ENCODE measurements at regions not wholly inside any gene's neighbourhood (a gene's known extent, or its start where the extent isn't known, plus 50 kb on each side); places are given as distances from the start of the nearest gene placed in this dataset.

- no peak for ATAC-seq (ENCODE audit: low read depth)
- Histone ChIP-seq H4K5ac (ENCODE audit: low read depth, low read length) (no peak overlapping the region), H3K4ac (ENCODE audit: low read depth, low read length) (no peak overlapping the region), H3K9ac (ENCODE audit: low read depth, low read length) (no peak overlapping the region), H3K14ac (replicated peaks; ENCODE audit: low read depth, low read length) (no peak overlapping the region), H3K9me3 (ENCODE audit: control insufficient read depth, insufficient read depth, low read length) (no peaks in the 10 kb centered on the region), H3K27ac (ENCODE audit: insufficient read depth, low read length) (no peak overlapping the region), H3K23ac (ENCODE audit: low read depth, low read length) (no peak overlapping the region), H2BK20ac (ENCODE audit: low read depth, low read length) (no peak overlapping the region), H3K18ac (ENCODE audit: low read depth, low read length) (no peak overlapping the region), H3K4me2 (ENCODE audit: low read depth, low read length) (no peak overlapping the region), H2BK15ac (ENCODE audit: low read depth, low read length) (no peak overlapping the region), H4K91ac (ENCODE audit: insufficient read depth, low read depth, low read length) (no peak overlapping the region), H2BK5ac (ENCODE audit: low read depth, low read length, poor library complexity, severe bottlenecking) (no peak overlapping the region), H3K4me3 (ENCODE audit: insufficient read depth, low read depth, low read length) (no peak overlapping the region), H4K20me1 (ENCODE audit: insufficient read depth, low read length) (no peaks in the 10 kb centered on the region), H3K9me1 (ENCODE audit: insufficient read depth, low read length) (no peaks in the 10 kb centered on the region), H3K36me3 (ENCODE audit: control insufficient read depth, insufficient read depth, low read length) (no peaks in the 10 kb centered on the region), H2AFZ (replicated peaks; ENCODE audit: low read length, poor library complexity) (no peak overlapping the region), H2BK120ac (ENCODE audit: low read depth, low read length) (no peak overlapping the region), H3K79me1 (ENCODE audit: low read depth in 1 of 2, low read length in 2 of 2) (no peaks in the 10 kb centered on the region), H2AK5ac (ENCODE audit: low read depth, low read length) (no peak overlapping the region), H4K8ac (ENCODE audit: low read depth in 2 of 2, low read length in 2 of 2) (no peak overlapping the region), H3K56ac (ENCODE audit: extremely low read depth, insufficient read depth, low read length) (no peak overlapping the region), H3K27me3 (ENCODE audit: control insufficient read depth, insufficient read depth, low read length) (peaks cover 69% of the 10 kb centered on the region), H2AK9ac (replicated peaks; ENCODE audit: low read depth, low read length, poor library complexity) (no peak overlapping the region), H3K4me1 (ENCODE audit: control insufficient read depth, insufficient read depth, low read length) (no peaks in the 10 kb centered on the region)
- BruUV-seq (replicated peaks) = no TSS peak
- ChIA-PET CTCF (no interaction called here), POLR2A (ENCODE audit: unreplicated experiment) (no interaction called here)
- 100% methylated on average over 4 of the region's 10 CpGs; no CpG with 5 or more reads in 1 of the 2 experiments for WGBS, 2 experiments (ENCODE audit: extremely low coverage in 2 of 2, insufficient read length in 1 of 2)
- no peak for DNase-seq
- intact Hi-C loops (cut with micrococcal nuclease) = no loop called here
- dilution Hi-C loops (cut with HindIII; ENCODE audit: low sequenced_read_pairs, unreplicated experiment) = no loop called here
- TF ChIP-seq MXI1 (IDR thresholded peaks at IDR 0.05; ENCODE audit: borderline replicate concordance, low read depth, low read length) (no peak), MAZ (IDR thresholded peaks at IDR 0.05; ENCODE audit: borderline replicate concordance, low read depth, low read length) (no peak), FOS (IDR thresholded peaks at IDR 0.05; ENCODE audit: low read depth, low read length) (no peak), CTCF (conservative IDR thresholded peaks at IDR 0.05; ENCODE audit: low read depth, low read length) (no peak), SMC3 (IDR thresholded peaks at IDR 0.05; ENCODE audit: low read depth, low read length) (no peak), NFE2L2 (IDR thresholded peaks at IDR 0.05; ENCODE audit: low read depth, low read length) (no peak), POLR2A (IDR thresholded peaks at IDR 0.05; ENCODE audit: low read depth, low read length) (no peak), BHLHE40 (IDR thresholded peaks at IDR 0.05; ENCODE audit: low read depth, low read length) (no peak), MAFK (IDR thresholded peaks at IDR 0.05; ENCODE audit: low read depth, low read length) (no peak), RAD21 (IDR thresholded peaks at IDR 0.05; ENCODE audit: low read length) (no peak), RFX5 (IDR thresholded peaks at IDR 0.05; ENCODE audit: low read depth, low read length) (no peak), RCOR1 (IDR thresholded peaks at IDR 0.05; ENCODE audit: insufficient replicate concordance, low read length) (no peak), USF2 (IDR thresholded peaks at IDR 0.05; ENCODE audit: low read depth, low read length) (no peak)
- TF ChIP-seq, protein P1, sequence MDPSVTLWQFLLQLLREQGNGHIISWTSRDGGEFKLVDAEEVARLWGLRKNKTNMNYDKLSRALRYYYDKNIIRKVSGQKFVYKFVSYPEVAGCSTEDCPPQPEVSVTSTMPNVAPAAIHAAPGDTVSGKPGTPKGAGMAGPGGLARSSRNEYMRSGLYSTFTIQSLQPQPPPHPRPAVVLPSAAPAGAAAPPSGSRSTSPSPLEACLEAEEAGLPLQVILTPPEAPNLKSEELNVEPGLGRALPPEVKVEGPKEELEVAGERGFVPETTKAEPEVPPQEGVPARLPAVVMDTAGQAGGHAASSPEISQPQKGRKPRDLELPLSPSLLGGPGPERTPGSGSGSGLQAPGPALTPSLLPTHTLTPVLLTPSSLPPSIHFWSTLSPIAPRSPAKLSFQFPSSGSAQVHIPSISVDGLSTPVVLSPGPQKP (IDR thresholded peaks at IDR 0.05; ENCODE audit: borderline replicate concordance, low read depth, low read length) = no peak
- in situ Hi-C loops (cut with MboI; ENCODE audit: low sequenced_read_pairs) = no loop called here
These were observed 246.2 kb downstream of the UACA start for GRCh38 chr15:70517194-70517590.
